HEK293 (cell line): ENCODE measurements at regions not wholly inside any gene's neighbourhood (a gene's known extent, or its start where the extent isn't known, plus 50 kb on each side); places are given as distances from the start of the nearest gene placed in this dataset.

Experiments
- CTCF ChIA-PET: fragments of 350-600 bp; formaldehyde crosslinking; extraction: SDS; loops from one replicate; lab custom pipeline; 2021; ENCODE audit warnings: antibody characterized with exemption; lab: Yijun Ruan, JAX
- POLR2A ChIA-PET: fragments of 300-600 bp; formaldehyde crosslinking; extraction: SDS; loops from one replicate; lab custom pipeline; 2020; ENCODE audit warnings: antibody characterized with exemption, inconsistent platforms; lab: Yijun Ruan, JAX
- H3K27ac ChIP-seq: fragments of 200-500 bp; sonication (Bioruptor generic); 2 replicates; pipeline ENCODE4 v1.5.1; 2014; ENCODE audit warnings: low read depth, low read length, control low read depth, inconsistent platforms; ENCODE audit errors: extremely low read depth
- H3K36me3 ChIP-seq, 2 experiments: fragments of 200-500 bp in 1 of 2; sonication (Bioruptor generic) in 1 of 2; 1 replicate in 1 of 2; 2 replicates in 1 of 2; pipeline ENCODE4 v1.5.1; 2014 to 2017; ENCODE audit warnings: inconsistent platforms in 2 of 2, low read length in 2 of 2; ENCODE audit not compliant: control insufficient read depth in 2 of 2, insufficient read depth in 1 of 2
- H3K4me1 ChIP-seq: fragments of 200-500 bp; sonication (Bioruptor generic); 2 replicates; pipeline ENCODE4 v1.5.1; 2014; ENCODE audit warnings: mild to moderate bottlenecking, low read length, inconsistent platforms; ENCODE audit not compliant: control insufficient read depth, insufficient read depth
- H3K4me3 ChIP-seq: 2 replicates; pipeline ENCODE4 v1.5.1; 2011; ENCODE audit warnings: low read depth, mild to moderate bottlenecking, control low read depth, low read length, moderate library complexity
- H3K9me3 ChIP-seq: fragments of 200-500 bp; sonication (Bioruptor generic); 2 replicates; pipeline ENCODE4 v1.5.1; 2014; ENCODE audit warnings: low read depth, low read length, inconsistent platforms; ENCODE audit not compliant: control insufficient read depth, insufficient read depth
- GLIS1 ChIP-seq: fragments of 450-650 bp; formaldehyde crosslinking; IDR thresholded peaks from 2 replicates; pipeline ENCODE4 v1.5.1; 2016; ENCODE audit warnings: missing biosample characterization, missing genetic modification characterization
- MEIS1 ChIP-seq: sonication (generic); formaldehyde crosslinking; IDR thresholded peaks from 2 replicates; pipeline ENCODE4 v1.8.1; 2022; ENCODE audit warnings: missing genetic modification reagents, mild to moderate bottlenecking, borderline replicate concordance
- ZBTB17 ChIP-seq: fragments of 450-650 bp; formaldehyde crosslinking; IDR thresholded peaks from 2 replicates; pipeline ENCODE4 v1.5.1; 2016; ENCODE audit warnings: missing biosample characterization, missing genetic modification characterization
- ZBTB21 ChIP-seq: fragments of 450-650 bp; formaldehyde crosslinking; IDR thresholded peaks from 2 replicates; pipeline ENCODE4 v1.5.1; 2017; ENCODE audit warnings: missing biosample characterization, missing genetic modification characterization
- ZNF121 ChIP-seq: fragments of 450-650 bp; formaldehyde crosslinking; IDR thresholded peaks from 2 replicates; pipeline ENCODE4 v1.5.1; 2016; ENCODE audit warnings: missing biosample characterization, missing genetic modification characterization
- ZNF155 ChIP-seq: fragments of 450-650 bp; formaldehyde crosslinking; IDR thresholded peaks from 2 replicates; pipeline ENCODE4 v1.5.1; 2016; ENCODE audit warnings: missing biosample characterization, missing genetic modification characterization
- ZNF280C ChIP-seq: fragments of 450-650 bp; formaldehyde crosslinking; IDR thresholded peaks from 2 replicates; pipeline ENCODE4 v1.5.1; 2016; ENCODE audit warnings: missing biosample characterization, missing genetic modification characterization
- ZNF350 ChIP-seq: fragments of 450-650 bp; formaldehyde crosslinking; IDR thresholded peaks from 2 replicates; pipeline ENCODE4 v1.5.0; 2017; ENCODE audit warnings: missing biosample characterization, mild to moderate bottlenecking, missing genetic modification characterization
- ZNF394 ChIP-seq: fragments of 450-650 bp; formaldehyde crosslinking; IDR thresholded peaks from 2 replicates; pipeline ENCODE4 v1.5.1; 2016; ENCODE audit warnings: missing biosample characterization, missing genetic modification characterization, mild to moderate bottlenecking, moderate library complexity, borderline replicate concordance
- ZNF433 ChIP-seq: fragments of 450-650 bp; formaldehyde crosslinking; IDR thresholded peaks from 2 replicates; pipeline ENCODE4 v1.5.1; 2016; ENCODE audit warnings: missing biosample characterization, missing genetic modification characterization, low read depth
- ZNF514 ChIP-seq: fragments of 450-650 bp; formaldehyde crosslinking; IDR thresholded peaks from 2 replicates; pipeline ENCODE4 v1.5.1; 2016; ENCODE audit warnings: missing biosample characterization, missing genetic modification characterization
- ZNF548 ChIP-seq: fragments of 450-650 bp; formaldehyde crosslinking; IDR thresholded peaks from 2 replicates; pipeline ENCODE4 v1.5.1; 2016; ENCODE audit warnings: missing biosample characterization, missing genetic modification characterization
- ZNF555 ChIP-seq: fragments of 450-650 bp; formaldehyde crosslinking; conservative IDR thresholded peaks from 2 replicates; pipeline ENCODE4 v1.5.1; 2017; ENCODE audit warnings: missing biosample characterization, mild to moderate bottlenecking, missing genetic modification characterization, inconsistent platforms
- ZNF704 ChIP-seq: fragments of 450-650 bp; formaldehyde crosslinking; IDR thresholded peaks from 2 replicates; pipeline ENCODE4 v1.5.1; 2016; ENCODE audit warnings: missing biosample characterization, missing genetic modification characterization
- TF ChIP-seq, protein P1 (sequence below): fragments of 450-650 bp; formaldehyde crosslinking; IDR thresholded peaks from 2 replicates; pipeline ENCODE4; 2016; ENCODE audit warnings: missing biosample characterization, missing genetic modification characterization
- TF ChIP-seq, protein P2 (sequence below): fragments of 450-650 bp; formaldehyde crosslinking; IDR thresholded peaks from 2 replicates; pipeline ENCODE4 v1.5.1; 2016; ENCODE audit warnings: missing biosample characterization, missing genetic modification characterization
- TF ChIP-seq, protein P3 (sequence below): fragments of 450-650 bp; formaldehyde crosslinking; IDR thresholded peaks from 2 replicates; pipeline ENCODE4 v1.5.1; 2016; ENCODE audit warnings: missing biosample characterization, missing genetic modification characterization
- TF ChIP-seq, protein P4 (sequence below): fragments of 450-650 bp; formaldehyde crosslinking; IDR thresholded peaks from 2 replicates; pipeline ENCODE4 v1.5.1; 2016; ENCODE audit warnings: missing biosample characterization, missing genetic modification characterization

GRCh38 chr4:186473933-186474332 is 81.4 kb downstream of the MTNR1A start:
- no peak overlapping the region for H3K27ac ChIP-seq
- ChIA-PET POLR2A (no interaction called here), CTCF (interaction anchor here (0.5 to 1.6 kb wide), 5 partner anchors 12 to 885 kb away, joined by 3 to 27 read pairs (median 4); partner anchors contain the start of gene MTNR1A)

GRCh38 chr4:186472948-186473347 is 82.4 kb downstream of the MTNR1A start:
- H3K9me3 ChIP-seq, result no peaks in the 10 kb centered on the region
- ChIA-PET CTCF (interaction anchor here (0.8 to 1.6 kb wide), 3 partner anchors 11 to 115 kb away, joined by 3 to 27 read pairs (median 4); partner anchors contain the start of gene MTNR1A), POLR2A (no interaction called here)
- H3K36me3 ChIP-seq, result no peaks in the 10 kb centered on the region
- H3K27ac ChIP-seq, result no peak overlapping the region
- no peak overlapping the region for H3K4me3 ChIP-seq
- H3K4me1 ChIP-seq, result no peaks in the 10 kb centered on the region
- no peak for TF ChIP-seq ZNF704
- TF ChIP-seq, protein P1, sequence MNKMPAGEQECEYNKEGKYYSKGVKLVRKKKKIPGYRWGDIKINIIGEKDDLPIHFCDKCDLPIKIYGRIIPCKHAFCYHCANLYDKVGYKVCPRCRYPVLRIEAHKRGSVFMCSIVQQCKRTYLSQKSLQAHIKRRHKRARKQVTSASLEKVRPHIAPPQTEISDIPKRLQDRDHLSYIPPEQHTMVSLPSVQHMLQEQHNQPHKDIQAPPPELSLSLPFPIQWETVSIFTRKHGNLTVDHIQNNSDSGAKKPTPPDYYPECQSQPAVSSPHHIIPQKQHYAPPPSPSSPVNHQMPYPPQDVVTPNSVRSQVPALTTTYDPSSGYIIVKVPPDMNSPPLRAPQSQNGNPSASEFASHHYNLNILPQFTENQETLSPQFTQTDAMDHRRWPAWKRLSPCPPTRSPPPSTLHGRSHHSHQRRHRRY, result no peak
- TF ChIP-seq, protein P2, sequence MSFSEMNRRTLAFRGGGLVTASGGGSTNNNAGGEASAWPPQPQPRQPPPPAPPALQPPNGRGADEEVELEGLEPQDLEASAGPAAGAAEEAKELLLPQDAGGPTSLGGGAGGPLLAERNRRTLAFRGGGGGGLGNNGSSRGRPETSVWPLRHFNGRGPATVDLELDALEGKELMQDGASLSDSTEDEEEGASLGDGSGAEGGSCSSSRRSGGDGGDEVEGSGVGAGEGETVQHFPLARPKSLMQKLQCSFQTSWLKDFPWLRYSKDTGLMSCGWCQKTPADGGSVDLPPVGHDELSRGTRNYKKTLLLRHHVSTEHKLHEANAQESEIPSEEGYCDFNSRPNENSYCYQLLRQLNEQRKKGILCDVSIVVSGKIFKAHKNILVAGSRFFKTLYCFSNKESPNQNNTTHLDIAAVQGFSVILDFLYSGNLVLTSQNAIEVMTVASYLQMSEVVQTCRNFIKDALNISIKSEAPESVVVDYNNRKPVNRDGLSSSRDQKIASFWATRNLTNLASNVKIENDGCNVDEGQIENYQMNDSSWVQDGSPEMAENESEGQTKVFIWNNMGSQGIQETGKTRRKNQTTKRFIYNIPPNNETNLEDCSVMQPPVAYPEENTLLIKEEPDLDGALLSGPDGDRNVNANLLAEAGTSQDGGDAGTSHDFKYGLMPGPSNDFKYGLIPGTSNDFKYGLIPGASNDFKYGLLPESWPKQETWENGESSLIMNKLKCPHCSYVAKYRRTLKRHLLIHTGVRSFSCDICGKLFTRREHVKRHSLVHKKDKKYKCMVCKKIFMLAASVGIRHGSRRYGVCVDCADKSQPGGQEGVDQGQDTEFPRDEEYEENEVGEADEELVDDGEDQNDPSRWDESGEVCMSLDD (tag by site-specific recombination), result no peak
- no peak for TF ChIP-seq ZNF121
- peak; percentile 51; the same call in 1 of the 2 replicates for TF ChIP-seq GLIS1 (tag by site-specific recombination)
- no peak for TF ChIP-seq ZNF394
- TF ChIP-seq ZBTB17 (tag by site-specific recombination), result no peak
- TF ChIP-seq ZNF433, result no peak

More at GRCh38 chr4:186473933-186474332, 81.4 kb downstream of the MTNR1A start:
- Histone ChIP-seq H3K4me1 (no peaks in the 10 kb centered on the region), H3K36me3 (no peaks in the 10 kb centered on the region), H3K4me3 (no peak overlapping the region), H3K9me3 (no peaks in the 10 kb centered on the region)
- no peak for TF ChIP-seq ZNF350 (tag by site-specific recombination)
- TF ChIP-seq ZNF280C (tag by site-specific recombination), result no peak
- no peak for TF ChIP-seq ZNF555 (tag by site-specific recombination)
- no peak for TF ChIP-seq MEIS1 (CRISPR knock-in tag)
- TF ChIP-seq, protein P3, sequence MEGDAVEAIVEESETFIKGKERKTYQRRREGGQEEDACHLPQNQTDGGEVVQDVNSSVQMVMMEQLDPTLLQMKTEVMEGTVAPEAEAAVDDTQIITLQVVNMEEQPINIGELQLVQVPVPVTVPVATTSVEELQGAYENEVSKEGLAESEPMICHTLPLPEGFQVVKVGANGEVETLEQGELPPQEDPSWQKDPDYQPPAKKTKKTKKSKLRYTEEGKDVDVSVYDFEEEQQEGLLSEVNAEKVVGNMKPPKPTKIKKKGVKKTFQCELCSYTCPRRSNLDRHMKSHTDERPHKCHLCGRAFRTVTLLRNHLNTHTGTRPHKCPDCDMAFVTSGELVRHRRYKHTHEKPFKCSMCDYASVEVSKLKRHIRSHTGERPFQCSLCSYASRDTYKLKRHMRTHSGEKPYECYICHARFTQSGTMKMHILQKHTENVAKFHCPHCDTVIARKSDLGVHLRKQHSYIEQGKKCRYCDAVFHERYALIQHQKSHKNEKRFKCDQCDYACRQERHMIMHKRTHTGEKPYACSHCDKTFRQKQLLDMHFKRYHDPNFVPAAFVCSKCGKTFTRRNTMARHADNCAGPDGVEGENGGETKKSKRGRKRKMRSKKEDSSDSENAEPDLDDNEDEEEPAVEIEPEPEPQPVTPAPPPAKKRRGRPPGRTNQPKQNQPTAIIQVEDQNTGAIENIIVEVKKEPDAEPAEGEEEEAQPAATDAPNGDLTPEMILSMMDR (tag by site-specific recombination), result no peak
- no peak for TF ChIP-seq ZNF548
- TF ChIP-seq ZBTB17 (tag by site-specific recombination), result no peak
- no peak for TF ChIP-seq ZBTB21 (tag by site-specific recombination)
- TF ChIP-seq ZNF514 (tag by site-specific recombination), result no peak
- TF ChIP-seq, protein P4, sequence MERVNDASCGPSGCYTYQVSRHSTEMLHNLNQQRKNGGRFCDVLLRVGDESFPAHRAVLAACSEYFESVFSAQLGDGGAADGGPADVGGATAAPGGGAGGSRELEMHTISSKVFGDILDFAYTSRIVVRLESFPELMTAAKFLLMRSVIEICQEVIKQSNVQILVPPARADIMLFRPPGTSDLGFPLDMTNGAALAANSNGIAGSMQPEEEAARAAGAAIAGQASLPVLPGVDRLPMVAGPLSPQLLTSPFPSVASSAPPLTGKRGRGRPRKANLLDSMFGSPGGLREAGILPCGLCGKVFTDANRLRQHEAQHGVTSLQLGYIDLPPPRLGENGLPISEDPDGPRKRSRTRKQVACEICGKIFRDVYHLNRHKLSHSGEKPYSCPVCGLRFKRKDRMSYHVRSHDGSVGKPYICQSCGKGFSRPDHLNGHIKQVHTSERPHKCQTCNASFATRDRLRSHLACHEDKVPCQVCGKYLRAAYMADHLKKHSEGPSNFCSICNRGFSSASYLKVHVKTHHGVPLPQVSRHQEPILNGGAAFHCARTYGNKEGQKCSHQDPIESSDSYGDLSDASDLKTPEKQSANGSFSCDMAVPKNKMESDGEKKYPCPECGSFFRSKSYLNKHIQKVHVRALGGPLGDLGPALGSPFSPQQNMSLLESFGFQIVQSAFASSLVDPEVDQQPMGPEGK, result no peak
- no peak for TF ChIP-seq ZNF155 (tag by site-specific recombination)
